ENCODE measurements at regions not wholly inside any gene's neighbourhood (a gene's known extent, or its start where the extent isn't known, plus 50 kb on each side); places are given as distances from the start of the nearest gene placed in this dataset.

DNA sequence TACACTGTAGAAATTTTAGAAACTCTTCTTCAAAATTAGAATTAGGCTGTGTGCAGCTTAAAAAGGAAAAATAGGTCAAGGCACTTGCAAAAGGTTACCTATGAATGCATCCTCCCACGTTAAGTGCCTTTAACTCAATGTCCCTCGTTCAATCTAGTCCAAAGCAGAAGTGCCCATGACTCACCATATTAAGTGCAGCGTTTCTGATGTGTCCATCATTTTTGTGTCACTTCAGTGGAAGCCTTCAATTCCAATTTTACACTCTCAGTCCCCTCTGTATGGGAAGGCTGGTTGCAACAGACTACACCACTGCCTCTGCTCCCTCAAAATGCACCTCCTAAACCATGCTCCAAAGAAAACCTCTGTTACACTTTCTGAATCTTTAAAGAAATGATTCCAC, 53.4 kb downstream of the FOXB1 start:
- DNase-seq: no peak

DNA sequence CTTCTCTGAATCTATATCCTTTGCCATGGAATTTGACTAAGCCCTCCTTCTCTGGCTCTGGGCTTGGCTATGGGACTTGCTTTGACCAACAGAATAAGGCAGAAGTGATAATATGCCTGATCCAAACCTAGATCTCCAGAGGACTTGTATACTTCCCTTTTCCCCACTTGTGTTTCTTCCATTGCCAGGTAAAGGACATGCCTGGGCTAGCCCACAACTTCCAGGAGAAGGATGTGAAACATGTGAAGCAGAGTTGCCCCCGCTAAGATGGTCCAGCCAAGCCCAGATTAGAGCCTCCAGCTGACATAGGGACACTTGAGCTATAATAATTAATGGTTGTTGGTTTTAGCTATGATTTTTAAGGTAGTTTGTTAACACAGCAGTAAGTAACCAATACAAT, 55.1 kb downstream of the FOXB1 start:
- no peak for DNase-seq

- DNase-seq: no peak
Measured at GRCh38 chr15:60061758-60062157, 57.6 kb downstream of the FOXB1 start.

DNA sequence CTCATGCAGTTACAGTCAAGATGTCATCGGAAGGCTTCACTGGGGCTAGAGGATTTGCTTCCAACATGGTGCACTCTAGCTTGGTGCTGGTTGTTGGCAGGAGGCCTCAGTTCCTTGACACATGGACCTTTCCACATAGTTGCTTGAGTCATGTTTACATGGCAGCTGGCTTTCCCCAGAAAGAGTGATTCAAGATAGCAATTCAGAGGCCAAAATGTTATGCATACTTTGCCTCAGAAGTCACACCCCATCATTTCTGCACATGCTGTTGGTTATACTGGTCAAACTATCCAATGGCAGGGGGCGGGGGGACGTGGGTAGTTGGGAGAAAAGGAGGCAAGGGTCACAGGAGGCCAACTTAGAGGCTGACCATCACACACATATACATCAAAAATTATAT, 58.7 kb downstream of the FOXB1 start:
- no peak for DNase-seq

GRCh38 chr15:60065951-60066350, 61.8 kb downstream of the FOXB1 start:
- no peak for DNase-seq

GRCh38 chr15:60070838-60071493, 66.9 kb downstream of the FOXB1 start:
- no peak for DNase-seq

DNA sequence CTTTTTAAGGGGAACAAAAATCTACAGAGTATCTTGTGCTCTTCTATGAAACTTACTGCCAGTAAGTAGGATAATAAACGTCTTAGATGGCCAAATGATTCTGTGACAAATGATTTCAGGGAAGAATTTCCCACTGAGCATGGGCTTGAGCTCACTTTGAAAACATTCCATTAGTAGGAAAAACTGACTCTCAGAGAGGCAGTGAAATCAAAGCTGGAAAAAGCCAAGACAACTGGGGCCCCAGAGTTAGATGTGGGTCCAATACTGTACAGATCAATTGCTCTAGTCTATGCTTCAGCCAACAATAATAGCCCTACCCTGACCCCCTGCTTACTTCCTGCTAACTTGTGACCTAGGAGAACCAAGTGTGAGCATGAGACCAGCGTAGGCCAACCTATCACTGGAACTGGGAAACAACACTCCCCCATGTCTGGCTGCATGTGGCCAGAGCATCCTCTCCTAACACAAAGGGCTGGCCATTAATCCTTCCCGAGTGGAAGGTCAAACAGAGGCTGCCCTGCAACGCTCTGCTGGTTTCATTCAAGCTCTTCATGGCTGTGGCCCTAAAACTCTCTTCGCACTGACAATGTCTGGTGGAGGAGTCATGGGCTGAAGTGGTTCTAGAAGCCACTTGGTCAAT, 68.8 kb downstream of the FOXB1 start:
- DNase-seq: no peak

GRCh38 chr15:60073466-60073840, 69.3 kb downstream of the FOXB1 start:
- no peak for DNase-seq

DNA sequence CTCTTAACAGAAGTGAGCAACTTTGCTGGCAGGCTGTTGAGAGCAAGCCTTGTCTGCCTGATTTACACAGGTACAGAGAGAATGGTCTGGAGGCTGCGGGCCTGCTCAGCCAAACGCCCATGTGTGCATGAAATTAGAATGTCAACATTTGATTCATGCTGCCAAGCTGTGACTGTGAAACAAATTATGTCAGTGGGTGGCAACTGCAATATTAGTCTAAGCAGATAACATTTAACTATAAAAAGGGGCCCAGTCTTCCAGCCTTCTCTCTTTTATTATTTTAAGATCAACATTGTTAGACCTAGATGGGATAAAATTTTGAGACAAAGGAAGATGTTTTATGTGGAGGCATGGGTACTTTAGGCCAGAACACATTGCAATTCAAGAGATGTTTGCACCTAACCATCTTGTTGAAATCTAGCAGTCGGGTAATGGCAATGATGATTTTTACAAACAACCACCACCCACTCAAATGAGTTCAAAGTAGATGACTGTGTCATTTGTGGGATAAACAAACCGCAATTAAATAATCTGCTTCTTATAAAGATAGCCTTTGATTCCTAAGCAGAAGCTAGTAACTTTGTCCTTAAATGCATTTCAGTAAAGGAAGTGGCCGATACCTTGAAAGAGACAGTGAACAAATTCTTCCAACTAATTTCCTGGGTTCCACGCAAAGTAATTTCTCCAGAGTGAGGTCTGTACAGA, 70.2 kb downstream of the FOXB1 start:
- no peak for DNase-seq

- no peak for DNase-seq
Measured at GRCh38 chr15:60076045-60076444, 71.9 kb downstream of the FOXB1 start.

DNA sequence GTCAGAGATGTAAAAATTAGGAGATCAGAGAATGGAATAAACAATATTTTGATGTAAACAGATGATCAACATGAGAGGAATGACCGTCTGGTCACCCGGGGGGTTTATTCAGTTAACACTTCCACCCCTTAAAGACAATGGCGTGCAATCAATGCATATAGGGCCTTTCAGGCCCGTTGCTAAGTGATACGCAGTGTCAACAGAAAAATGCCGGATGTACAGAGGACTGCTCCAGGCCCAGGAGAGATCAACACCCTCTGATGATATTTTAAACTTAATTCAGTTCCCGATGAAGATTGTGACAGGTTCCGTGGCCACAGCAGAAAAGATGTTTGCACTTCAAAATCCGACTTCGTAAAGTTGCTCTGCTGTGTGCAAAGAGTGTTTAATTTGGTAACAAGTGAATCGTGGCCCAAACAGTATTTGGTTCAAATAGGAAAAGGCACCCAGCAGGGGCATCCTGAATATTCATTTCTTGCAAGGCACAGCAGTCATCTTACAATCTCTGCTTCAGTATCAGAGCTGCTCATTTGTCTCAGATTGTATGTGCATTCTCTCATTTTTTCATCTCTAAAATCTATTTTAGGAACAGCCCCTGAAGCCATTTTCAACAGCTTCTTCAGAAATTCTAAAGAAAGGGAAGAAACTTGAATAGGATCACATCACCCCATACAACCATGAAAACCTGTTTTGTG, 72.6 kb downstream of the FOXB1 start:
- no peak for DNase-seq

- no peak for DNase-seq
Measured at GRCh38 chr15:60077581-60078359, 73.7 kb downstream of the FOXB1 start.

- DNase-seq: no peak
Measured at GRCh38 chr15:60079210-60079609, 75.1 kb downstream of the FOXB1 start.

DNA sequence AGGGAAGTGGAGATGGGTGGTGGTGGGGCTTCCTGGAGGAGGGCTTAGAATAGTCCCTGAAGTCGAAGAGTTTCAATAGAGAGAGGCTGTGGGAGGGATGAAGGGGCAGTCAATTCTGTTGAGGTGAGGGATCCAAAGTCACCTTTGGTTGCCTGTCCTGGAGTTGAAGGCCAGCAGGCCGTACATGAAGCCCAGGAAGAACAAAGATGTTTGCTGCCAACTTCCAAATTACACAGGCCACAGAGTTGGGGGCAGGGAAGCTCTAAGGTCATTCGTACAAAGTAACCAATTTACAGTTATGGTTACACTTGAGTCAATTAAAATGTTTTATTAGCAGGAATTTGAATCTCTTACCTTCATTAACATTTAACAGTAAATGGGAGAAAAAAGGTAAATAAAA, 77.9 kb downstream of the FOXB1 start:
- no peak for DNase-seq

DNA sequence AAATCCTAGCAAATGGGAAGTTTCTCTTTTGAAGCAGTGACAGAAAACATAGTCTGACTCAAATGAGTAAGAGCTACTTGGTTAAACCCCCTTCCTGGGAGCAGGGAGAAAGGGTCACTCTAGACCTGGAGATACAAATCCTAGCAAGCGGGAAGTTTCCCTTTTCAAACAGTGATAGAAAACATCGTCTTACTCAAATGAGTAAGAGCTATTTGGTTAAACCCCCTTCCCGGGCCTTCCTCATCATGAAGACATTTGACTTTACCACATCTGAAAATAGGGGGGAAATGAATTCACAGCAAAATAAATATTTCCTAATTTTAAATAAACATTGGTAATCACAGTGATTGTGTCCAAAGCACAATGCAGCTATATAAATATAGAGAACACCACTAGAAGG, 79.2 kb downstream of the FOXB1 start:
- DNase-seq: no peak

GRCh38 chr15:60086681-60087429, 82.7 kb downstream of the FOXB1 start:
- no peak for DNase-seq

DNA sequence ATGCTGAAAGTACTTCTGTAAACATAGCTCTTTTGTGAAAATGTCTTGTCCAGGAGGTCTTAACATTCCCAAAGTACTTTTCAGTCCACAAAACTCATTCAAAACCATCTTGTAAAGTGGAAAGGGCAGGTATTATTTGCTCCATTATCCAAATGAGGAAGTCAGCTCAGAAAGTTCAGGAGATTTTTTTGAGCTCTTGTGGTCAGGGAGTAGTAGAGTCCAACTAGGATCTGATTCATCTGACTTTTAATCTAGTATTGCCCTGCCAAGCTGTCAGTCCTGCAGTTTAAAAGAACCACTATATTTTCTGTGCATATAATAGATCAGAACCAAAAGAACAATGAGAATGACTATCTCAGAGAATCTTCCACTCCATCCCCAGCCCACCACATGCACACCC, 83.5 kb downstream of the FOXB1 start:
- no peak for DNase-seq

DNA sequence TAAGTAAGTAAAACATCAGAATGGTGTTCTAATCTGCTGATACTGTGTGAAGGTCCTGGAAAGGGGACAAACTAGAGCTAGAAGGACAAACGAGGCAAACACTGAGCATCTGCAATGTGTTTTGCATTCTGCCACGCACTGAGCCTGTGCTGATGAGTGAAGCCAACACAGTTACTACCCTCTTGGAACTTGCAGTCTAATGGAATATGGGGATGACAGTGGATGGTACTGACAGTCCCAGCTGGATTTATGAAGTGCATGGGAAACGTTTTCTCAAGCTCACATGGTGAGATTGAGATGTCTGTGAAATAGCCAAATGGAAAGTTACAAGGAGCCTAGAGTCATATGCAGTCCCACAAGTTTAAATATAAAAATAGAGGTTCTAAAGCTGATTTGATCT, 86.6 kb downstream of the FOXB1 start:
- DNase-seq: no peak

DNA sequence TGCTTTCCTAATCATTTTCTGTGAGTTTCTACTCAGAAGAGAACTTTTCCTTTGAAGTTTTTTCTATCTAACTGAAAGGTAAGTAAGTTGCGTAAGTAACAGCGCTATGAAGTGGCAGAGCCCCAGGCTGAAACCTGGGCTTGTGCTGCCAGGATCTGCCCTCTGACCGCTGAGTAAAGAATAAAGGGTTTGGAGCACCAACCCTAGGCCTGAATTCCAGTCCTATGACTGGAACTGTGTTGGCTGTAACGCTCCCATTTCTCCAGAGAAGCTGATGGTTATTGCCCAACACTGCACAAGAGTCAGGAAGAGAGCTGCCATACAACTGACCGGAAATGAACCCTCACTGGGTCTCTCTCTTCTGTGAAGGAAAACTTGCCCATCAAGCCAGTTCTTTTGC, 87.0 kb downstream of the FOXB1 start:
- DNase-seq: no peak

GRCh38 chr15:60091911-60092310, 87.8 kb downstream of the FOXB1 start:
- DNase-seq: no peak

DNA sequence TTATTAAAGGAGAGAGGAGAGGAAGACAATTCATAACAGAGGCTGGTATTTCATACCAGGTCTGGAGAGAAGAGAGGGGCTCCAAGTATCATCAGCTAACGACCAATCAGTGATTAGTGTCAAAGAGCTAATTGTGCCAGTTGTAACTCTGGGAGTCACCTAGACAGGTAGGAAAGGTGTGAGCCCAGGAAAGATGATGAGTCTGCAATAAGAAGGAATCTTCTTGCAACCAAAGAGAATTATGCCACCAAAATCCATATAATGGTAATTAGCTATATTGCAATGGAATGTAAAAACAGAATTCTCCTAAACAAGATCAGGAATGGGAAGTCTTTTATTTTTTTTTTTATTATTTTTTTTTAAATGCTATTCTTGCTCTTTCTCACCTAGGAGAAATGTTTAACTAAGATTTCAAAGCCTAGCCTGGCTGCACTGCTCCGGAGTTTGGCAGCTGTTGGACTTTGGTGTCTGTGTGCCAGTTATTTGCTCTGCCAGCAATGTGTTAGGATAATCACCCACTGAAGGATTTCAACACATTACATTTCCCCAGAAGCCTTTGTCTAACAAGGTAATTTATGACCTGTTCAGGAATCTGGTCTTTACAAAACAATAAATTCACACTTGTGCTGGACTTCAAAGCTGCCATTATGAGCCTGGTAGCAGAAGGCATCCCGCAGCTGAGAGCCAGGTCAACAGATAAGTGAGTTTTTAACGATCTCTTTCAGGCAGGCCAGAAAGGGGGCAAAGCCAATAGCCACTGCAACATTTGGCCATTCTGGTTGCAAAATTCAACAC, 89.4 kb downstream of the FOXB1 start:
- DNase-seq: no peak
